Endothelial cell (in vitro differentiated cells): ENCODE measurements at regions not wholly inside any gene's neighbourhood (a gene's known extent, or its start where the extent isn't known, plus 50 kb on each side); places are given as distances from the start of the nearest gene placed in this dataset.

ENCODE experiments used
- DNase-seq: peaks from one replicate; pipeline ENCODE4 v3.0.0; 2021; ENCODE audit warnings: low spot score
- H3K27ac Mint-ChIP-seq: one replicate; pipeline ENCODE4 v1.8.0; 2021; ENCODE audit warnings: mixed read lengths, inconsistent platforms; ENCODE audit not compliant: unreplicated experiment
- H3K27me3 Mint-ChIP-seq: one replicate; pipeline ENCODE4 v1.8.0; 2021; ENCODE audit warnings: mild to moderate bottlenecking, moderate library complexity, mixed read lengths, inconsistent platforms; ENCODE audit not compliant: unreplicated experiment
- H3K36me3 Mint-ChIP-seq: one replicate; pipeline ENCODE4 v1.8.0; 2021; ENCODE audit warnings: mild to moderate bottlenecking, low read depth, mixed read lengths, inconsistent platforms; ENCODE audit not compliant: unreplicated experiment
- H3K4me1 Mint-ChIP-seq: one replicate; pipeline ENCODE4 v1.8.0; 2021; ENCODE audit warnings: mild to moderate bottlenecking, mixed read lengths, inconsistent platforms; ENCODE audit not compliant: unreplicated experiment
- H3K4me3 Mint-ChIP-seq: one replicate; pipeline ENCODE4 v1.8.0; 2021; ENCODE audit warnings: mild to moderate bottlenecking, mixed read lengths, inconsistent platforms; ENCODE audit not compliant: unreplicated experiment
- H3K9me3 Mint-ChIP-seq: one replicate; pipeline ENCODE4 v1.8.0; 2021; ENCODE audit warnings: mixed read lengths, inconsistent platforms; ENCODE audit not compliant: unreplicated experiment
- CTCF ChIP-seq: fragments of 200-600 bp; sonication (generic); IDR thresholded peaks from one replicate; pipeline ENCODE4 v1.5.0; 2021; ENCODE audit warnings: antibody characterized with exemption; ENCODE audit not compliant: unreplicated experiment

- H3K4me3 Mint-ChIP-seq = no peak overlapping the region
- H3K36me3 Mint-ChIP-seq = no peaks in the 10 kb centered on the region
These were observed 77.5 kb upstream of the CISTR start for GRCh38 chr12:53829130-53829819.

GRCh38 chr12:53830631-53831030 lies 78.9 kb upstream of the CISTR start:
- H3K27ac Mint-ChIP-seq = no peak overlapping the region
- H3K36me3 Mint-ChIP-seq = no peaks in the 10 kb centered on the region
- no peak overlapping the region for H3K4me3 Mint-ChIP-seq
- H3K4me1 Mint-ChIP-seq = no peaks in the 10 kb centered on the region
- no peaks in the 10 kb centered on the region for H3K9me3 Mint-ChIP-seq
- TF ChIP-seq CTCF = no peak
- H3K27me3 Mint-ChIP-seq = no peaks in the 10 kb centered on the region
- DNase-seq = no peak

More at GRCh38 chr12:53829130-53829819, 77.5 kb upstream of the CISTR start:
- H3K27me3 Mint-ChIP-seq = no peaks in the 10 kb centered on the region
- DNase-seq = no peak
- no peak overlapping the region for H3K27ac Mint-ChIP-seq
- no peaks in the 10 kb centered on the region for H3K9me3 Mint-ChIP-seq
- no peak for TF ChIP-seq CTCF
- peaks cover 1% of the 10 kb centered on the region for H3K4me1 Mint-ChIP-seq

GRCh38 chr12:53836119-53836655 lies 84.4 kb upstream of the CISTR start:
- Mint-ChIP-seq H3K9me3 (no peaks in the 10 kb centered on the region), H3K27me3 (peaks cover 1% of the 10 kb centered on the region), H3K27ac (no peak overlapping the region), H3K4me1 (peaks cover 16% of the 10 kb centered on the region), H3K36me3 (no peaks in the 10 kb centered on the region), H3K4me3 (no peak overlapping the region)
- no peak for TF ChIP-seq CTCF
- no peak for DNase-seq

- H3K36me3 Mint-ChIP-seq = no peaks in the 10 kb centered on the region
- H3K9me3 Mint-ChIP-seq = no peaks in the 10 kb centered on the region
- no peak overlapping the region for H3K4me3 Mint-ChIP-seq
- no peak overlapping the region for H3K27ac Mint-ChIP-seq
- peaks cover 1% of the 10 kb centered on the region for H3K27me3 Mint-ChIP-seq
- no peak for DNase-seq
- peaks cover 16% of the 10 kb centered on the region for H3K4me1 Mint-ChIP-seq
- no peak for TF ChIP-seq CTCF
These were observed 87.2 kb upstream of the CISTR start for GRCh38 chr12:53838978-53839377.

GRCh38 chr12:53840316-53840715 lies 88.5 kb upstream of the CISTR start:
- DNase-seq = no peak
- no peak overlapping the region for H3K4me3 Mint-ChIP-seq
- peaks cover 16% of the 10 kb centered on the region for H3K4me1 Mint-ChIP-seq
- H3K36me3 Mint-ChIP-seq = no peaks in the 10 kb centered on the region
- H3K27me3 Mint-ChIP-seq = peaks cover 1% of the 10 kb centered on the region
- H3K27ac Mint-ChIP-seq = no peak overlapping the region
- no peak for TF ChIP-seq CTCF
- H3K9me3 Mint-ChIP-seq = no peaks in the 10 kb centered on the region
